ENCODE measurements at regions not wholly inside any gene's neighbourhood (a gene's known extent, or its start where the extent isn't known, plus 50 kb on each side); places are given as distances from the start of the nearest gene placed in this dataset.

GRCh38 chr6:6884916-6885315 is 222.8 kb upstream of the RREB1 start:
- no peak for DNase-seq
- Histone ChIP-seq H2AK5ac (ENCODE audit: low read length) (no peak overlapping the region), H3K27ac (ENCODE audit: low read depth, low read length) (no peak overlapping the region), H2BK5ac (ENCODE audit: low read length) (no peak overlapping the region), H3K23ac (ENCODE audit: low read length) (no peak overlapping the region), H4K5ac (ENCODE audit: low read length) (no peak overlapping the region), H3K4me3 (ENCODE audit: low read length) (no peak overlapping the region), H3K79me2 (ENCODE audit: control insufficient read depth, insufficient read depth, low read length) (no peaks in the 10 kb centered on the region), H2BK120ac (ENCODE audit: low read depth, low read length) (no peak overlapping the region), H3K27me3 (ENCODE audit: insufficient read depth, low read length, poor library complexity) (no peaks in the 10 kb centered on the region), H3K79me1 (ENCODE audit: low read length) (no peaks in the 10 kb centered on the region), H3K36me3 (ENCODE audit: control insufficient read depth, insufficient read depth, low read length) (no peaks in the 10 kb centered on the region), H3K4me1 (ENCODE audit: control insufficient read depth, low read depth, low read length) (no peaks in the 10 kb centered on the region), H3K4ac (ENCODE audit: low read depth, low read length) (no peak overlapping the region), H3K4me2 (ENCODE audit: low read length) (no peak overlapping the region), H3K18ac (ENCODE audit: low read length) (no peak overlapping the region), H2BK15ac (replicated peaks; ENCODE audit: low read depth) (no peak overlapping the region), H3K56ac (ENCODE audit: low read length) (no peak overlapping the region), H4K8ac (ENCODE audit: low read depth, low read length) (no peak overlapping the region), H3K9ac (ENCODE audit: low read length) (no peak overlapping the region)
- WGBS (ENCODE audit: extremely low coverage, insufficient coverage, low lambda C conversion rate), result no CpG with 5 or more reads among the region's 9 CpGs

GRCh38 chr6:6885521-6886170 is 222.1 kb upstream of the RREB1 start:
- no peak for DNase-seq
- no peaks in the 10 kb centered on the region for H3K79me2 ChIP-seq (ENCODE audit: control insufficient read depth, insufficient read depth, low read length)
- H3K56ac ChIP-seq (ENCODE audit: low read length), result peak overlapping the region; percentile 0
- H3K4me3 ChIP-seq (ENCODE audit: low read length), result no peak overlapping the region
- H3K23ac ChIP-seq (ENCODE audit: low read length), result no peak overlapping the region
- H3K36me3 ChIP-seq (ENCODE audit: control insufficient read depth, insufficient read depth, low read length), result no peaks in the 10 kb centered on the region
- WGBS (ENCODE audit: extremely low coverage, insufficient coverage, low lambda C conversion rate), result no CpG with 5 or more reads among the region's 16 CpGs
- H2BK120ac ChIP-seq (ENCODE audit: low read depth, low read length), result no peak overlapping the region
- H4K8ac ChIP-seq (ENCODE audit: low read depth, low read length), result no peak overlapping the region
- H2AK5ac ChIP-seq (ENCODE audit: low read length), result no peak overlapping the region
- H3K27me3 ChIP-seq (ENCODE audit: insufficient read depth, low read length, poor library complexity), result no peaks in the 10 kb centered on the region
- H3K18ac ChIP-seq (ENCODE audit: low read length), result no peak overlapping the region
- no peaks in the 10 kb centered on the region for H3K79me1 ChIP-seq (ENCODE audit: low read length)
- H3K27ac ChIP-seq (ENCODE audit: low read depth, low read length), result no peak overlapping the region
- no peak overlapping the region for H2BK15ac ChIP-seq (replicated peaks; ENCODE audit: low read depth)
- H3K4me1 ChIP-seq (ENCODE audit: control insufficient read depth, low read depth, low read length), result peaks cover 3% of the 10 kb centered on the region
- H3K4ac ChIP-seq (ENCODE audit: low read depth, low read length), result no peak overlapping the region
- no peak overlapping the region for H3K9ac ChIP-seq (ENCODE audit: low read length)
- H3K4me2 ChIP-seq (ENCODE audit: low read length), result no peak overlapping the region
- H4K5ac ChIP-seq (ENCODE audit: low read length), result no peak overlapping the region
- H2BK5ac ChIP-seq (ENCODE audit: low read length), result no peak overlapping the region

- Histone ChIP-seq H3K4me1 (ENCODE audit: control insufficient read depth, low read depth, low read length) (peaks cover 3% of the 10 kb centered on the region), H4K5ac (ENCODE audit: low read length) (no peak overlapping the region), H2AK5ac (ENCODE audit: low read length) (no peak overlapping the region), H3K27ac (ENCODE audit: low read depth, low read length) (no peak overlapping the region), H2BK120ac (ENCODE audit: low read depth, low read length) (no peak overlapping the region), H3K79me2 (ENCODE audit: control insufficient read depth, insufficient read depth, low read length) (no peaks in the 10 kb centered on the region), H3K56ac (ENCODE audit: low read length) (no peak overlapping the region), H3K4ac (ENCODE audit: low read depth, low read length) (no peak overlapping the region), H3K79me1 (ENCODE audit: low read length) (no peaks in the 10 kb centered on the region), H3K4me3 (ENCODE audit: low read length) (no peak overlapping the region), H3K27me3 (ENCODE audit: insufficient read depth, low read length, poor library complexity) (no peaks in the 10 kb centered on the region), H3K36me3 (ENCODE audit: control insufficient read depth, insufficient read depth, low read length) (no peaks in the 10 kb centered on the region), H2BK5ac (ENCODE audit: low read length) (no peak overlapping the region), H4K8ac (ENCODE audit: low read depth, low read length) (no peak overlapping the region), H2BK15ac (replicated peaks; ENCODE audit: low read depth) (no peak overlapping the region), H3K23ac (ENCODE audit: low read length) (no peak overlapping the region), H3K18ac (ENCODE audit: low read length) (no peak overlapping the region), H3K4me2 (ENCODE audit: low read length) (no peak overlapping the region), H3K9ac (ENCODE audit: low read length) (no peak overlapping the region)
- no peak for DNase-seq
- WGBS (ENCODE audit: extremely low coverage, insufficient coverage, low lambda C conversion rate), result no CpG with 5 or more reads among the region's 13 CpGs
These were observed 221.4 kb upstream of the RREB1 start for GRCh38 chr6:6886171-6886885.

- WGBS (ENCODE audit: extremely low coverage, insufficient coverage, low lambda C conversion rate), result no CpG with 5 or more reads among the region's 9 CpGs
- H3K27ac ChIP-seq (ENCODE audit: low read depth, low read length), result no peak overlapping the region
- H3K27me3 ChIP-seq (ENCODE audit: insufficient read depth, low read length, poor library complexity), result no peaks in the 10 kb centered on the region
- H3K4me1 ChIP-seq (ENCODE audit: control insufficient read depth, low read depth, low read length), result peaks cover 3% of the 10 kb centered on the region
- H2BK120ac ChIP-seq (ENCODE audit: low read depth, low read length), result no peak overlapping the region
- H3K4me2 ChIP-seq (ENCODE audit: low read length), result no peak overlapping the region
- no peak overlapping the region for H3K4ac ChIP-seq (ENCODE audit: low read depth, low read length)
- no peaks in the 10 kb centered on the region for H3K79me2 ChIP-seq (ENCODE audit: control insufficient read depth, insufficient read depth, low read length)
- H2BK15ac ChIP-seq (replicated peaks; ENCODE audit: low read depth), result no peak overlapping the region
- H2AK5ac ChIP-seq (ENCODE audit: low read length), result no peak overlapping the region
- H3K23ac ChIP-seq (ENCODE audit: low read length), result no peak overlapping the region
- no peaks in the 10 kb centered on the region for H3K36me3 ChIP-seq (ENCODE audit: control insufficient read depth, insufficient read depth, low read length)
- H3K79me1 ChIP-seq (ENCODE audit: low read length), result no peaks in the 10 kb centered on the region
- no peak overlapping the region for H3K18ac ChIP-seq (ENCODE audit: low read length)
- H3K4me3 ChIP-seq (ENCODE audit: low read length), result no peak overlapping the region
- H3K9ac ChIP-seq (ENCODE audit: low read length), result no peak overlapping the region
- H4K8ac ChIP-seq (ENCODE audit: low read depth, low read length), result no peak overlapping the region
- no peak for DNase-seq
- H2BK5ac ChIP-seq (ENCODE audit: low read length), result no peak overlapping the region
- H4K5ac ChIP-seq (ENCODE audit: low read length), result no peak overlapping the region
- no peak overlapping the region for H3K56ac ChIP-seq (ENCODE audit: low read length)
These were observed 220.9 kb upstream of the RREB1 start for GRCh38 chr6:6886886-6887285.

- no peak overlapping the region for H3K23ac ChIP-seq (ENCODE audit: low read length)
- H4K5ac ChIP-seq (ENCODE audit: low read length), result no peak overlapping the region
- H3K4me2 ChIP-seq (ENCODE audit: low read length), result no peak overlapping the region
- no peak overlapping the region for H3K9ac ChIP-seq (ENCODE audit: low read length)
- no peak overlapping the region for H3K27ac ChIP-seq (ENCODE audit: low read depth, low read length)
- H3K4ac ChIP-seq (ENCODE audit: low read depth, low read length), result no peak overlapping the region
- H3K56ac ChIP-seq (ENCODE audit: low read length), result no peak overlapping the region
- no peak for DNase-seq
- no peak overlapping the region for H2BK5ac ChIP-seq (ENCODE audit: low read length)
- peaks cover 3% of the 10 kb centered on the region for H3K4me1 ChIP-seq (ENCODE audit: control insufficient read depth, low read depth, low read length)
- H3K79me1 ChIP-seq (ENCODE audit: low read length), result no peaks in the 10 kb centered on the region
- no peaks in the 10 kb centered on the region for H3K79me2 ChIP-seq (ENCODE audit: control insufficient read depth, insufficient read depth, low read length)
- no peaks in the 10 kb centered on the region for H3K36me3 ChIP-seq (ENCODE audit: control insufficient read depth, insufficient read depth, low read length)
- H3K4me3 ChIP-seq (ENCODE audit: low read length), result no peak overlapping the region
- H2AK5ac ChIP-seq (ENCODE audit: low read length), result no peak overlapping the region
- H3K18ac ChIP-seq (ENCODE audit: low read length), result no peak overlapping the region
- no CpG with 5 or more reads among the region's 4 CpGs for WGBS (ENCODE audit: extremely low coverage, insufficient coverage, low lambda C conversion rate)
- H3K27me3 ChIP-seq (ENCODE audit: insufficient read depth, low read length, poor library complexity), result no peaks in the 10 kb centered on the region
- H2BK120ac ChIP-seq (ENCODE audit: low read depth, low read length), result no peak overlapping the region
- no peak overlapping the region for H2BK15ac ChIP-seq (replicated peaks; ENCODE audit: low read depth)
- no peak overlapping the region for H4K8ac ChIP-seq (ENCODE audit: low read depth, low read length)
These were observed 218.2 kb upstream of the RREB1 start for GRCh38 chr6:6889601-6890000.

All from mesendoderm (in vitro differentiated cells).